HG03159 (cell line): ENCODE measurements at regions not wholly inside any gene's neighbourhood (a gene's known extent, or its start where the extent isn't known, plus 50 kb on each side); places are given as distances from the start of the nearest gene placed in this dataset.
A peak's percentile ranks its signal among the peaks of the same experiment; 100 is the strongest.
"Not testable (repeated sequence)": the region's sequence is repeated elsewhere in the genome, so short reads cannot be mapped to it uniquely, and the experiment has no call there.

Experiments
- ATAC-seq: cut with Tn5 transposase; IDR thresholded peaks from one replicate; pipeline ENCODE4 v1.9.1; 2021; ENCODE audit warnings: mild to moderate bottlenecking, moderate library complexity; ENCODE audit not compliant: unreplicated experiment

DNA sequence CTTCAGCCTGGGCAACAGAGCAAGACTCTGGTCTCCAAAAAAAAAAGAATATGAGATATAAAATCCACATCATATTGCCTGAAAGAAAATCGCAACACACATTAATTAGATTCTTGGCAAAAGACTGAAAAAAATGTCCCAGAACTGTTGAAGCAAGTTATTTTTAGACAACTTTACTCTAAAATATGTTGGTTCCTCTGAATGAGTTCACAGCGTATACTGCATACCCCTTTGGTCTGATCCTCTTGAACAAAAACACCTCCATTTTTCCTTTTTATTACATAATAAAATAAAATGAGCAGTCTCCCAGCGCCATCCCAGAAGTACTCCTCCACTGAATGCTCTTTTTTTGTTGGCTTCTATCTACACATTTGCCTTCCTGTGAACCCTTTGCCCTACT, 126.0 kb upstream of the TMEM170B start:
- no peak for ATAC-seq

DNA sequence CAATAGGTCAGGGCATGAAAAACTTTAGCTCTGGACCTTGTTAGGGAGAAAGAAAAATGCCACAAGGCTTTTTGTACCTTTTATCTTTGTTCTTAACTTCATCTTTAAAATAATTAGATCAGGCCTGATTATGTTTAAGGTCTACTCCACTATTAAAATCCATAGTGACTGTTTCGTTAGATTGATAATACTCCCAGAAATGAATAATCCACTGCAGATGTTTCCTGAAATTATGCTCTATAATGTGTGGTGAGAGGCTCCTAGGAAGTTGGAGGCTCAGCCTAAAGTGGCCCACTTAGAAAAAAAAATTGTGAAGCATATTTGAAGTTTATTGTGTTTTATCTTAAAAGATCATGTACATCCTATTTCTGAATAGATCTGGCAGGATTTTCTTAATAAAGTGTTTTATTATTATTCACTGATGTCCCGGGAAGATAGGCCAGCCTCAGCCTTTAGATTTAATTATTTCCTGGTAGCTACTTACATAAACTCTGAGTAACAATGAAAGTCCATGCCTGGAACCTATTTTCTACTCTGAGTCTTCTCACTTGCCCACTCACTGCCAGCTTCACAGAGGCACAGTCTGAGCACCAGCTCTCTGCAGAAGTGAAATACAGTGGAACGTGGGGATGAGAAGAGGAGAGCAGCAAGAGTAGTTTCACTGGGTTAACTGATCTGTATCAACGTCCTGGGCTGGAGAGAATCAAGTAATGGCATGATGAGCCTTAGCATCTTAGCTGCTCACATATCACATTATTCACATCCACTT, 126.8 kb upstream of the TMEM170B start:
- peak; percentile 38 for ATAC-seq

DNA sequence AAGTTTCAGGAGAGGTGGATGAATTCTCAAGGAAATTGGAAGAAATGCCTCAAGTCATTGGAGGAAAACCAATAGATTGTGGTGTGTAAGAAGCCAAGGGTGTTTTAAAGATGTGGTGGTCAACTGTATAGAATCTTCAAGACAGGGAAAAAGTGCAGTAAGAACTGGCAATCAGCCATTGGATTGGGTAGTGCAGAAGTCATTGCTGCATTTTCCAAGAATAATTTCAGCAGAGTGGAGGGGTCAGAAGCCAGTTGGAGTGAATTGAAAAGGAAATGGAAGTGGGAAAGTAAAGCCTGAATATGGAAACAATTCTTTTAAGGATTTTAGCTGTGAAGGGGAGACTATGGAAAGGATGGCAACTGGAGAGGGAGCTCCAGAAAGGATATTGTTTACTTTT, 128.2 kb upstream of the TMEM170B start:
- no peak for ATAC-seq

- ATAC-seq = no peak
Observed at GRCh38 chr6:11407414-11407813, 130.1 kb upstream of the TMEM170B start.

- no peak for ATAC-seq
Observed at GRCh38 chr6:11404838-11405237, 132.7 kb upstream of the TMEM170B start.

DNA sequence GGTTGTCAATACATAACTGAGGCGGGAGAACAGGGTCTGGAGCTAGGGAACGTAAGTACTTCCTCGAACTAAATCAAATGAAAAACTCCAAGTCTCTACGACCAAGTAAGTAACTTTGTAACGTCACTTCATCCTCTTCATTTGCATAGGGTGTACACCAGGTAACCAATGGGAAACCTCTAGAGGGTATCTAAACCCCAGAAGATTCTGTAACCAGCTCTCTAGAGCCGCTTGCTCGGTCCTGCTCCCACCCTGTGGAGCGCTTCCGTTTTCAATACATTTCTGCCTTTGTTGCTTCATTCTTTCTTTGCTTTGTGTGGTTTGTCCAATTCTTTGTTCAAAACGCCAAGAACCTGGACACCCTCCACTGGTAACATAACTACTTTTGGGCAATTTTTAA, 133.5 kb upstream of the TMEM170B start:
- no peak for ATAC-seq

DNA sequence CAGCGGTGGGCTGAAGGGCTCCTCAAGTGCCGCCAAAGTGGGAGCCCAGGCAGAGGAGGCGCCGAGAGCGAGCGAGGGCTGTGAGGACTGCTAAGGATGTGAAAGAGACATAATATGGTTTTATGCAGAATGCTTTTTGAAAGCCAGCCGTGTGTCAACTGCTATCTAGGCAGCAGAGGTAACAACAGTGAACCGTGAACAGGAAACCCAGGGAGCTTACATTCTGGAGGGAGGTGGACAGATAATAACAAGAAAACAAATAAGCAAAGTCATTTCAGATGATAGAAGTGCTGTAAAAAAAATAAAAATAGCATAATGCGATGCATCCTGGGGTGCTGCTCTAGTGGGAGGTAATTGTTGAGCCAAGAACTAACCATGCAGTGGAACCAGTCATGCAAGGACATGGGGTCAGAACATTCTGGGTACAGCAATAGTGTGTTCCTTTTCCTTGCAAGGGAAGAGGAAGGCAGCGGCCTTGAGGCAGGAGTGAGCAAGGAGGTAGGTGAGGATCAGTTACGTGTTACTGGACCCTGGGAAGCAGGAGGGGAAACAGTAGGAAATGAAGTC, 134.4 kb upstream of the TMEM170B start:
- no peak for ATAC-seq

GRCh38 chr6:11402581-11402980, 135.0 kb upstream of the TMEM170B start:
- ATAC-seq = not testable (repeated sequence)

DNA sequence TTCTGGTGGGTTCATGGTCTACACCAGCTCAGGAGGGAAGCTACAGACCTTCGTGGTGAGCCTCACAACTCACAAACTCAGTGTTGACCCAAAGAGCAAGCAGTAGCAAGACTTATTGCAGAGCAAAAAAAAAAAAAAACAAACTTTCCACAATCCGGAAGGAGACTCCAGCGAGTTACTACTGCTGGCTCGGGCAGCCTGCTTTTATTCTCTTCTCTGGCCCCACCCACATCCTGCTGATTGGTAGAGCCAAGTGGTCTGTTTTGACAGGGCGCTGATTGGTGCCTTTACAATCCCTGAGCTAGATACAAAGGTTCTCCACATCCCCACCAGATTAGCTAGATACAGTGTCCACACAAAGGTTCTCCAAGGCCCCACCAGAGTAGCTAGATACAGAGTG, 135.6 kb upstream of the TMEM170B start:
- not testable (repeated sequence) for ATAC-seq

GRCh38 chr6:11398451-11399326, 138.9 kb upstream of the TMEM170B start:
- no peak for ATAC-seq

DNA sequence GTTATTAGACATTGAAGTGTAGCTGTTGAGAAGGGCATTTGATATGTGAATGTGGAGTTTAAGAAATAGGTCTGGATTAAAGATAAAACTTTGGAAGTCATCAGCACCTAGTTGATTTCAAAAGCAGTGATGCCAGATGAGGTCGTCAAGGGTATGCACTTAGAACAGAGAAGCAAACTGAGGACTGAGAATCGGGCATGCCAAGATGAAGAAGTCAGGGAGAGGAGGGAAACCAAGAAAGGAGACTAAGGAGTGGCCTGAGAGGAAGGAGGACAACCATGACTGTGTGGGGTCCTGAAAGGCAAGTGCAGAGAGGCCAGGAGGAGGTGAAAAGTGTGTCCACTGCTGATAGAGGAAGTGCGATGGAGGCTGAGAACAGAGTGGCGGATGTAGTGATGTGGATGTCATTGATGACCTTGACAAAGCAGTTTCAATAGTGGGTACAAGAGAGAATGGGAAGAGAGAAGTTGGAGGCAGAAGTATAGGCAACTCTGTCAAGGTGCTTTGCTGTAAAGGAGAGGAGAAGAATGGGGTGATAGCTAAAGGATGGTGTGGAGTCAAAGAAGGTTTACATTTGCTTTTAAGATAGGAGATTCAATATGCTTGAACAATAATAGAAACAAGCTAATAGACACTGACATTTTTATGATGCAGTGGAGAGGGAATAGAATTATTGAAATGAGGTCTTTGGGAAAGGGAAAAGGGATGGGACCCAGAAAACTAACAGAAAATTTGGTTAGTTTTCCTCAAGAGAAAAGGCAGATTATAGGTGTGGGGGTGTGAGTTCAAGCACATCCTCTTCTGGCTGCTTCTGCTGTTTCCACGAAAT, 139.7 kb upstream of the TMEM170B start:
- no peak for ATAC-seq

DNA sequence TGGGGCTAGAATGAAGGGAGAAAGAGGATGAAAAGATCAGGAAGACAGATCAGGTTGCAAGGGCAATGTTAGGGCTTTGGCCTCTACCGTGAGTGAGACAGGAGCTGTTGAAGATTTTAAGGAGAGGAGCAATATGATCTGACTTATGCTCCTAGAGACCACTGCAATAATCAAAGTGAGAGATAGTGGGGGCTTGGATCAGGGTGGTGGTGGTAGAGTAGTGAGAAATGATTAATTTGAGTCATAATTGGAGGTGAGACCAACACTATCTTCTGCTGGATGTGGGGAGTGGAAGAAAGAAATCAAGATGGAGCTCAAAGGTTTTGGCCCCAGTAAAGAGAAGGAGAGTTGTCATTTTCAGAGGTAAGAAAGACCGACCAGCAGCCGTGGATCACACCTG, 140.7 kb upstream of the TMEM170B start:
- ATAC-seq = no peak

DNA sequence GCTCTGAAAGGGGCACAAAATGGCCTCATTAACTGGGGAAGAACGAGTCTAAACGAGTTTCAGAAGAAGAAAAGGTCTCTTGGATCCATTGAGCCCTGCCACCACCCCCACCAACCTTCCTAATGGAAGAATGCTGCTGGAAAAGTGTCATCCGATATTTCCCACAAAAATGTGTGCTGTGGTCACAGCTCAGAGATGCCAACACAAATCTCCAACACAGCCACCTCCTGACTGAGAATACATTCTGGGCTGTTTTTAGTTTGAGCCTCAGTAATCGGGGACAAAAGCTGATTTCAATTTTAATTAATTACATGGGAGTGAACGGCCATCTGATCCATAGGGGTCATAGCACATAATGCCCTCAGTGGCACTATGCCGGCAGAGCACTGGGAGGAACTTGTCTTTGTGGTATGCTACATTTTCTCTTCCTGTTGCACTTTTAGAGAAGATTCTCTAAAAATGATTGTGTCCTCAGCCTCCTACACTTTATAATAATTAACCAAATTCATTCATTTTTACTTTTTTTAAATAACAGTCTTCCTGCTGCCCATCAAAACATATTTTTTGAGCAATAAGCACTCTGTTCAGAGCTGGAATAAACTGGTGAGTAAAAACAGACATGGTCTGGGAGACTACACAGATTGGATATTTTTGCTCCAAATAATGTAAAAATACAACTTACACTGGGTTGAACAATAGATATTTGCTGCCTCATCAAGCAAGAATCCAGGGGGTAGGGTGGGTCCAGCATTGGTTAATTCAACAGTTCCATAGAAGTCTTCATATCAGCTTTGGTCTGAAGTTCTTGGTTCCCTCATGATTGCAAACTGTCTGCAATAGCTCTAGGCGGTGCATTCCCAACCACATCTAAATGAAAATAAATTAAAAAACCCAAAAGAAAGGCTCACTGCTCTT, 143.6 kb upstream of the TMEM170B start:
- ATAC-seq = no peak

DNA sequence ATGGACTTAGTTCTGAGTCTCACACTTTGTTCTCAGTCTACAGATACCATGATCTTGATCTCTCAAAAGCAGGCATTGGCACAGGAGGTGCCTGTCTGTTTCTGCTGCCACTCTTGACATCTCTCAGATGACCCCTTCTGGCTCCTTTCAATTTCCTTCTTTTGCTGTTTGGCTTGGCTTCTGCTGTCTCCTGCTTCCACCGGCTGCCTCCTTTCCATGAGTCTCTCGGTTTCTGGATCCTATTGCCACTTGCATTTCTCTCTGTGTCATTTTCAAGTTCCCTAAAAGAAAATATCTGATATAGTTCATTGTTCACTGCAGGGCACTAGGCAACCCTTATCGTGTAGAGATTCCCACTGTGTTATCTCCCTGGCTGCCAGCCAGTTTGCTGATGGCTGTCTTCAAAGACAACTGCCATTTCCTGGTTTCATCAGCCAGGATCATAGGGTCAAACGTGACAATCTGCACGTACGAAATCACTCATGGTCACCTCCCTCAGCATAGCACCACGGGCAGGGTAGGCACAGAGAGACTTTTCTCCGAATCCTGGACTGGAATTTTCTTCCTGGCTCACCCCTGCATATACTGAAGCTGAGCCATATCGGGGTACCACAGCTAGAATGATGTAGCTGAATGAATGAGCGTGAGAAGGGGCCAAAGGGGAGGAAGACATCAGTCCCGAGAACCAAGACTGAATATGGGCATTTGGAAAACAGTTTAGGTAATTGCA, 144.6 kb upstream of the TMEM170B start:
- ATAC-seq = no peak

DNA sequence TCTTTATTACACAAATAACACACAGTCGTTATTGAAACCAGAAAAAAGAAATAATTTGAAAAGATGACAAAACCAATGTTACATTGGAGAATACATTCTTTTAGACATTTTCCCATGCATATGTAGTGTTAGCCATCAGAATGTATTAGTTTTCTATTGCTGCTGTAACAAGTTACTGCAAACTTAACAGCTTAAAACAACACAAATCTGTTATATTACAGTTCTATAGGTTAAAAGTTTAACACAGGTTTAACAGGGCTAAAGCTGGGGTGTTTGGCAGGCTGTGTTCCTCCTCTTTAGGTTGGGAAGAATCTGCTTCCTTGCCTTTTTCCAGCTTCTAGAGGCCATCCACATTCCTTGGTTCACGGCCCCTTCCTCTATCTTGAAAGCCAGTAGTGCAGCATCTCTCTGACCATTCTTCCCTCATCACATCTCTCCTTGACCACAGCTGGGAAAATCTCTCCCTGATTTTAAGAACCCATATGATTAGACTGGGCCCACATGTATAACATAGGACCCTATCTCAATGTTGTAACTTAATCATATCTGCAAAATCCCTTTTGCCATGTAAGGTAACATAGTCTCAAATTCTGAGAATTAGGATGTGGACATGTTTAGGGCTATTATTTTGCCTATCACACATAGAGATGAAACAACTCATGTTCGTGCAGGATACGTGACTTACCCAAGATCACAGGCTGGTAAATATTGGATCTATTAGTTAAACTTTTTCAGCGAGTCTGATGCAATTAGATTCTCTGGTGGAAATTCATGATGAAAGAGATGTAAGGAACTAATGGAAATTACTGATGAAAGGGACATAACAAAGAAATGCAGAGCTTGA, 145.4 kb upstream of the TMEM170B start:
- no peak for ATAC-seq

GRCh38 chr6:11389977-11390376, 147.6 kb upstream of the TMEM170B start:
- no peak for ATAC-seq

DNA sequence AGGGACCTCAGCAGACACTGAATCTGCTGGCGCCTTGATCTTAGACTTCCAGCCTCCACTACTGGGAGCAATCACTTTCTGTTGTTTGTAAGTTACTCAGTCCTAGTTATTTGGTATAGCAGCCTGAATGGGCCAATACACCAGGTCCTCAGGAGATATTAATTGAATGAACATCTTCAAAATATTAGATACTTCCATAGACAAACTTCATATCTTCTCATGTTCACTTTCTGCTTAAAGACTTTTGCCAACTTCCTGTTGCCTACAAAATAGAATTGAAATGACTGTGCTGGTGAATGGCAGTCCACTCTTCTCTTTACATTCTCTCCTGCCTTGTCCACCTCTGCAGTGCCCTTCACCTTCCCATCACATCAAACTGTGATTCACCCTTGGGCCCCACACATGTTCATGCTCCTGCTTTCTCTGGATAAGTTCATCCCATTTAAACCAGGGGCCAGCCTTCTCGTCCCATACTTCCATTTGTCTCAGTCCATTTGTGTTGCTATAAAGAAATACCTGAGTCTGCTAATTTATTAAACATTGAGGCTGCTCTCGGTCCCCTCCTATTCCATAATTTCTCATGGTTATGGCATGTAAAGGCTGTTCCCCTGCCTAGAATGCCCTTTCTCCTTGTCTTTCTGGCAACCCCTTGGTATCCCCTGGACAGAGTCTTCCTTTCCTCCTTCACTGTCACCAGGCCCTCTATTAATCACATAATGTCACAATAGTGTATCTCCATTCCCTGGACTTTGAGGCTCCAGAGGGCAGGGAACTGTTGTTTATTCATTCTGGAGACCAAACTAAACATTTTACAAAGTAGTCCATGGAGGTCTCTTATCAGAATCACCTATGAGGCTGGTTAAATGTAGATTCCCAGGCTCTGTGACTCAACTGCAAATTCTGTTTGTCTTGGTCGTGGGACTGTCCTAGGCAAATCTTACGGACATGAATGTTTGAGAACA, 148.3 kb upstream of the TMEM170B start:
- no peak for ATAC-seq
